ENCODE measurements at regions not wholly inside any gene's neighbourhood (a gene's known extent, or its start where the extent isn't known, plus 50 kb on each side); places are given as distances from the start of the nearest gene placed in this dataset.
"Not testable (repeated sequence)": the region's sequence is repeated elsewhere in the genome, so short reads cannot be mapped to it uniquely, and the experiment has no call there.

DNA sequence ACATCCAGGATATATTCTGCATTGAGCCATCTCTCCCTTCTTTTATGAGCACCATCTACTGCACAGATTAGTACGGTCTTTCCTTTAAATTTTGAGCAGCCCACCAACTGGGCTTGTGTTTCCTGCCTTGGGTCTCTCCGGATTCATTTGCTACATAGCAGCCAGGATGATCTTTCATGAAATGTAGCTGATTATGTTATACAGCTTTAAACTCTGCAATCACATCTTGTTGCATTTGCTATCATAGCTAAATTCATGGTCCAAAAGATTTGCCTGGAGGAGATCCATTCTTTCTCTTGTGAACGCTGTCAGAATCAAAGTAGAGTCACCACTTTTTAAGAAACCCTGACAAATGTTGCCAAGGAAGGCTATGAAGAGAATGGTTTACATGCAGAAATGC, 215.1 kb upstream of the LRRTM4 start:
- no peaks in the 10 kb centered on the region for H3K4me1 Mint-ChIP-seq
- intact Hi-C loops (cut with DNase I, micrococcal nuclease): no loop called here
- no peak overlapping the region for H3K27ac Mint-ChIP-seq
- H3K4me3 Mint-ChIP-seq: no peak overlapping the region
- ChIA-PET CTCF (no interaction called here), POLR2A (no interaction called here)
- peaks cover 2% of the 10 kb centered on the region for H3K9me3 Mint-ChIP-seq (ENCODE audit: low read depth)
- H3K27me3 Mint-ChIP-seq: no peaks in the 10 kb centered on the region
- DNase-seq (no peak), ATAC-seq (no peak)
- H3K36me3 Mint-ChIP-seq (ENCODE audit: low read depth): no peaks in the 10 kb centered on the region

DNA sequence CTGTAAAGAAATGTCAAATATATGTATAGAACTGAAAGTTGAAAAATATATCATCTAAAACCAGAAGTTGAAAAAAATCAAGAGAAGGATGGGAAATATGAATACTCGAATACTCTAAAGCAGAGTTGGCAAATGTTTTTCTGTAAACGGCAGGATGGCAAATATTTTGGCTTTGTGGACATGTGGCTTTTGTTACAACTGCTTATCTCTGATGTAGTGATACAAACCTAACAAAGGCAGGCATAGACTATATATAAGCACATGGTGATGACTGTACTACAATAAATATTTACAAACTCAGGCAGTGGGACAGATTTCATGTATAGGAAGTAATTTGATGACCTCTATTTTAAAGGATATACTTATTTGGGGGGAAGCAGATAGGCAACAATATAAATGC, 224.6 kb upstream of the LRRTM4 start:
- no peaks in the 10 kb centered on the region for H3K4me1 Mint-ChIP-seq
- H3K36me3 Mint-ChIP-seq (ENCODE audit: low read depth): no peaks in the 10 kb centered on the region
- POLR2A ChIA-PET: no interaction called here
- H3K27ac Mint-ChIP-seq: no peak overlapping the region
- H3K27me3 Mint-ChIP-seq: no peaks in the 10 kb centered on the region
- CTCF ChIA-PET: no interaction called here
- peaks cover 12% of the 10 kb centered on the region for H3K9me3 Mint-ChIP-seq (ENCODE audit: low read depth)
- intact Hi-C loops (cut with DNase I, micrococcal nuclease): no loop called here
- no peak for ATAC-seq
- DNase-seq: no peak
- no peak overlapping the region for H3K4me3 Mint-ChIP-seq

DNA sequence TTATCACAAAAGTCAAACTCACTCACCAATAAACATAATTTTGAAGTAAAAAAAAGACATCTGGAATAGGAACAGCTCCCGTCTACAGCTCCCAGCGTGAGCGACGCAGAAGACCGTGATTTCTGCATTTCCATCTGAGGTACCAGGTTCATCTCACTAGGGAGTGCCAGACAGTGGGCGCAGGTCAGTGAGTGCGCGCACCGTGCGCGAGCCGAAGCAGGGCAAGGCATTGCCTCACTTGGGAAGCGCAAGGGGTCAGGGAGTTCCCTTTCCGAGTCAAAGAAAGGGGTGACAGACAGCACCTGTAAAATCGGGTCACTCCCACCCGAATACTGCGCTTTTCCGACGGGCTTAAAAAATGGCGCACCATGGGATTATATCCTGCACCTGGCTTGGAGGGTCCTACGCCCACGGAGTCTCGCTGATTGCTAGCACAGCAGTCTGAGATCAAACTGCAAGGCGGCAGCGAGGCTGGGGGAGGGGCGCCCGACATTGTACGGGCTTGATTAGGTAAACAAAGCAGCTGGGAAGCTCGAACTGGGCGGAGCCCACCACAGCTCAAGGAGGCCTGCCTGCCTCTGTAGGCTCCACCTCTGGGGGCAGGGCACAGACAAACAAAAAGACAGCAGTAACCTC, 231.7 kb upstream of the LRRTM4 start:
- POLR2A ChIA-PET; H3K27ac Mint-ChIP-seq; H3K9me3 Mint-ChIP-seq (ENCODE audit: low read depth); intact Hi-C loops (cut with DNase I, micrococcal nuclease); CTCF ChIA-PET; ATAC-seq; H3K4me3 Mint-ChIP-seq; DNase-seq; H3K27me3 Mint-ChIP-seq; H3K36me3 Mint-ChIP-seq (ENCODE audit: low read depth); H3K4me1 Mint-ChIP-seq: not testable (repeated sequence)

- intact Hi-C loops (cut with DNase I, micrococcal nuclease): no loop called here
Measured at GRCh38 chr2:77767388-77768076, 245.4 kb upstream of the LRRTM4 start.

GRCh38 chr2:77768508-77768907, 246.3 kb upstream of the LRRTM4 start:
- CTCF ChIA-PET: no interaction called here
- H3K9me3 Mint-ChIP-seq (ENCODE audit: low read depth): peaks cover 15% of the 10 kb centered on the region
- no peaks in the 10 kb centered on the region for H3K36me3 Mint-ChIP-seq (ENCODE audit: low read depth)
- no peaks in the 10 kb centered on the region for H3K4me1 Mint-ChIP-seq
- no peaks in the 10 kb centered on the region for H3K27me3 Mint-ChIP-seq
- no peak overlapping the region for H3K27ac Mint-ChIP-seq
- ATAC-seq (no peak), DNase-seq (no peak)
- intact Hi-C loops (cut with DNase I, micrococcal nuclease): no loop called here
- H3K4me3 Mint-ChIP-seq: no peak overlapping the region
- POLR2A ChIA-PET: no interaction called here

More at GRCh38 chr2:77767388-77768076, 245.4 kb upstream of the LRRTM4 start:
- H3K9me3 Mint-ChIP-seq (ENCODE audit: low read depth): peaks cover 14% of the 10 kb centered on the region
- ATAC-seq (no peak), DNase-seq (no peak)
- ChIA-PET CTCF (interaction anchor here (0.6 kb wide), 1 partner anchor 879 kb away, joined by 3 read pairs; no protein-coding TSS in a partner anchor), POLR2A (no interaction called here)
- H3K4me3 Mint-ChIP-seq: no peak overlapping the region
- H3K36me3 Mint-ChIP-seq (ENCODE audit: low read depth): no peaks in the 10 kb centered on the region
- H3K4me1 Mint-ChIP-seq: no peaks in the 10 kb centered on the region
- H3K27ac Mint-ChIP-seq: no peak overlapping the region
- H3K27me3 Mint-ChIP-seq: no peaks in the 10 kb centered on the region

- no peaks in the 10 kb centered on the region for H3K4me1 Mint-ChIP-seq
- POLR2A ChIA-PET: no interaction called here
- H3K27ac Mint-ChIP-seq: no peak overlapping the region
- intact Hi-C loops (cut with DNase I, micrococcal nuclease): no loop called here
- H3K27me3 Mint-ChIP-seq: no peaks in the 10 kb centered on the region
- CTCF ChIA-PET: no interaction called here
- peaks cover 15% of the 10 kb centered on the region for H3K9me3 Mint-ChIP-seq (ENCODE audit: low read depth)
- DNase-seq: no peak
- no peaks in the 10 kb centered on the region for H3K36me3 Mint-ChIP-seq (ENCODE audit: low read depth)
- ATAC-seq: no peak
- H3K4me3 Mint-ChIP-seq: no peak overlapping the region
Measured at GRCh38 chr2:77778917-77779316, 256.7 kb upstream of the LRRTM4 start.

DNA sequence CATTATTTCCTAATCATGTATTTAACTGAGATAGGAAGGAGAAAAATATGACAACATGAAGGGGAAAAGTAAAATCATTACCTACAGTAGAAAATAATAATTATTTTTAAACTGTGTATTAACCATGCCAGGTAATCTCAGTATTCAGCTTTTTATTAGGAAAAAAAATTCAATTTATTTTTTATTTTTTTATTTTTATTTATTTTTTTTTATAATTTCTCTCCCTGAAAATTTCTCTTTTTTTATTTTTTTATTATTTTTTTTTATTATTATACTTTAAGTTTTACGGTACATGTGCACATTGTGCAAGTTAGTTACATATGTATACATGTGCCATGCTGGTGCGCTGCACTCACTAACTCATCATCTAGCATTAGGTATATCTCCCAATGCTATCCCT, 271.3 kb upstream of the LRRTM4 start:
- H3K4me1 Mint-ChIP-seq; H3K27ac Mint-ChIP-seq; H3K36me3 Mint-ChIP-seq (ENCODE audit: low read depth); H3K4me3 Mint-ChIP-seq; CTCF ChIA-PET; ATAC-seq; H3K27me3 Mint-ChIP-seq; DNase-seq; POLR2A ChIA-PET; H3K9me3 Mint-ChIP-seq (ENCODE audit: low read depth); intact Hi-C loops (cut with DNase I, micrococcal nuclease): not testable (repeated sequence)

- H3K4me3 Mint-ChIP-seq: no peak overlapping the region
- intact Hi-C loops (cut with DNase I, micrococcal nuclease): no loop called here
- no peaks in the 10 kb centered on the region for H3K36me3 Mint-ChIP-seq (ENCODE audit: low read depth)
- ChIA-PET POLR2A (no interaction called here), CTCF (no interaction called here)
- H3K9me3 Mint-ChIP-seq (ENCODE audit: low read depth): peaks cover 3% of the 10 kb centered on the region
- no peaks in the 10 kb centered on the region for H3K27me3 Mint-ChIP-seq
- DNase-seq (no peak), ATAC-seq (no peak)
- H3K27ac Mint-ChIP-seq: no peak overlapping the region
- no peaks in the 10 kb centered on the region for H3K4me1 Mint-ChIP-seq
Measured at GRCh38 chr2:77796397-77796796, 274.2 kb upstream of the LRRTM4 start.

DNA sequence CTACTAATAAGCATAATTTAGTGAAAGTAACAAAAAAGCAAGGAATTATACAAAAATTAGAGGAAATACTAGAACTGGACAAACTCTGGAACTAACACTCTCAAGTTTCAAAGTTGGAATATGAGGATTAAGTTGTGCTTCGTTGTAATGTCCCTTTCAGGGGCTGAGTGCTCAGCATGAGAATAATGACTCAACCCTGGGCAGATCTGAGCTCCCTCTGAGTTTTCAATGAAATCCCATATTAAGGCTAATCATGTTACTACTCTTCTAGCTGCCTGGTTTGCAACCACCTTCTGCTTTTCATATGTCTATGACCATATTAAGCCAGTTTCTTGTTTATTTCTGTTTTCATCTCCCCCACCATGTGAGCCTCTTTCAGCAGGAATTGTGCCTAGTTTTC, 274.9 kb upstream of the LRRTM4 start:
- DNase-seq: no peak
- no peaks in the 10 kb centered on the region for H3K36me3 Mint-ChIP-seq (ENCODE audit: low read depth)
- peaks cover 3% of the 10 kb centered on the region for H3K9me3 Mint-ChIP-seq (ENCODE audit: low read depth)
- no peaks in the 10 kb centered on the region for H3K27me3 Mint-ChIP-seq
- no peak overlapping the region for H3K4me3 Mint-ChIP-seq
- no peak for ATAC-seq
- no peak overlapping the region for H3K27ac Mint-ChIP-seq
- ChIA-PET POLR2A (no interaction called here), CTCF (no interaction called here)
- H3K4me1 Mint-ChIP-seq: no peaks in the 10 kb centered on the region
- intact Hi-C loops (cut with DNase I, micrococcal nuclease): no loop called here

GRCh38 chr2:77800410-77800809, 278.2 kb upstream of the LRRTM4 start:
- Mint-ChIP-seq H3K9me3 (ENCODE audit: low read depth) (peaks cover 12% of the 10 kb centered on the region), H3K27me3 (no peaks in the 10 kb centered on the region), H3K27ac (no peak overlapping the region), H3K36me3 (ENCODE audit: low read depth) (no peaks in the 10 kb centered on the region), H3K4me1 (no peaks in the 10 kb centered on the region), H3K4me3 (no peak overlapping the region)
- CTCF ChIA-PET: interaction anchor here (2.3 kb wide), 1 partner anchor 10 kb away, joined by 6 read pairs; no protein-coding TSS in a partner anchor
- DNase-seq: no peak
- ATAC-seq: no peak
- POLR2A ChIA-PET: no interaction called here
- intact Hi-C loops (cut with DNase I, micrococcal nuclease): no loop called here

- intact Hi-C loops (cut with DNase I, micrococcal nuclease): no loop called here
- CTCF ChIA-PET: no interaction called here
Measured at GRCh38 chr2:77807531-77808215, 285.5 kb upstream of the LRRTM4 start.

DNA sequence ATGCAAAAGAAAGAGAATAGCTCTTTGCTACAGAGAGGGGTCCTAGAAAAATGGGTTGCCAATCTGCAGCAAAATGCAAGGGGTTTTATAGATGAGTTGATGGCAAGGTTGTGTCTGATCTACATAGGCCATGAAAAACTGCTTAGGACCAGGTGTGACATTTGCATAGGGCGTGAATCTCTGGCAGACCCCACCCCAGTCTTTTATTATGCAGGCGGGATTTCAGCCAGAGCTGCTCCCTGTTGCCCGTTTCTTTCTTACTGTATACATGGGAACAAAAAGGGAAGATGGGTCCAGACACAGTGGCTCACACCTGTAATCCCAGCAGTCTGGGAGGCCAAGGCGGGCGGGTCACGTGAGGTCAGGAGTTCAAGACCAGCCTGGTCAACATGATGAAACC, 286.4 kb upstream of the LRRTM4 start:
- ATAC-seq (no peak), DNase-seq (no peak)
- H3K9me3 Mint-ChIP-seq (ENCODE audit: low read depth): peaks cover 31% of the 10 kb centered on the region
- no peaks in the 10 kb centered on the region for H3K27me3 Mint-ChIP-seq
- ChIA-PET POLR2A (no interaction called here), CTCF (no interaction called here)
- no peaks in the 10 kb centered on the region for H3K36me3 Mint-ChIP-seq (ENCODE audit: low read depth)
- no peaks in the 10 kb centered on the region for H3K4me1 Mint-ChIP-seq
- intact Hi-C loops (cut with DNase I, micrococcal nuclease): no loop called here
- no peak overlapping the region for H3K4me3 Mint-ChIP-seq
- no peak overlapping the region for H3K27ac Mint-ChIP-seq

More at GRCh38 chr2:77807531-77808215, 285.5 kb upstream of the LRRTM4 start:
- Mint-ChIP-seq H3K9me3 (ENCODE audit: low read depth) (peaks cover 33% of the 10 kb centered on the region), H3K36me3 (ENCODE audit: low read depth) (no peaks in the 10 kb centered on the region), H3K4me1 (no peaks in the 10 kb centered on the region), H3K27me3 (no peaks in the 10 kb centered on the region), H3K27ac (no peak overlapping the region), H3K4me3 (no peak overlapping the region)
- ATAC-seq (no peak), DNase-seq (no peak)
- POLR2A ChIA-PET: no interaction called here

Measured in activated CD4-positive, alpha-beta T cell treated with anti-CD3 and anti-CD28 coated beads for 36 hours (primary cell).